A549 (cell line): ENCODE measurements at regions not wholly inside any gene's neighbourhood (a gene's known extent, or its start where the extent isn't known, plus 50 kb on each side); places are given as distances from the start of the nearest gene placed in this dataset.

Source experiments
- ATAC-seq, 2 experiments: fragments of 200-7000 bp in 1 of 2; fragments of >200 bp in 1 of 2; cut with Nextera tagmentation in 1 of 2; cut with Tn5 transposase in 1 of 2; 3 replicates each; pipeline versions ENCODE4 v1.8.0 to v1.9.1; 2018 to 2020; ENCODE audit warnings: mild to moderate bottlenecking in 1 of 2, moderate library complexity in 1 of 2
- CTCF ChIA-PET: fragments of 300-600 bp; sonication (Branson Sonifier 250); formaldehyde crosslinking; extraction: SDS; loops from one replicate; lab custom pipeline; 2021; ENCODE audit warnings: antibody characterized with exemption, inconsistent platforms; lab: Yijun Ruan, JAX
- POLR2A ChIA-PET: fragments of 350-600 bp; formaldehyde crosslinking; extraction: SDS; loops from one replicate; lab custom pipeline; 2021; ENCODE audit warnings: antibody characterized with exemption, inconsistent platforms; lab: Yijun Ruan, JAX
- DNase-seq, 2 experiments: peaks; one replicate each; pipeline versions ENCODE4 v3.0.0 to v3.0.0-alpha.2; 2011 to 2016; ENCODE audit warnings: low read depth in 1 of 2, low spot score in 1 of 2
- FAIRE-seq: peaks from 2 replicates; lab custom pipeline; 2011; peaks lifted over from hg19 to GRCh38; lab: Jason Lieb, UNC
- H3K27ac ChIP-seq, 2 experiments: fragments of >200 bp; sonication (Bioruptor Twin); formaldehyde crosslinking; 3 replicates each; pipeline ENCODE4 v1.5.1; 2016 to 2017
- H3K4me1 ChIP-seq: fragments of >200 bp; sonication (Bioruptor Twin); formaldehyde crosslinking; 3 replicates; pipeline ENCODE4 v1.6.1; 2016
- H3K4me2 ChIP-seq: fragments of >200 bp; sonication (Bioruptor Twin); formaldehyde crosslinking; 3 replicates; pipeline ENCODE4 v1.6.1; 2016
- H3K4me3 ChIP-seq: fragments of >200 bp; sonication (Bioruptor Twin); formaldehyde crosslinking; 3 replicates; pipeline ENCODE4 v1.5.1; 2016
- H3K9me3 ChIP-seq: fragments of >200 bp; sonication (Bioruptor Twin); formaldehyde crosslinking; 3 replicates; pipeline ENCODE4 v1.6.1; 2016
- BHLHE40 ChIP-seq: IDR thresholded peaks from 2 replicates; pipeline ENCODE4 v1.6.1; 2012; ENCODE audit warnings: low read depth, low read length, inconsistent platforms
- CBX2 ChIP-seq: fragments of 200-600 bp; sonication (generic); IDR thresholded peaks from 2 replicates; pipeline ENCODE4 v1.6.1; 2016; ENCODE audit warnings: low read depth, mild to moderate bottlenecking, borderline replicate concordance
- CEBPB ChIP-seq, 2 experiments: fragments of >200 bp in 1 of 2; sonication (Bioruptor Twin) in 1 of 2; formaldehyde crosslinking in 1 of 2; IDR thresholded peaks; 2 replicates each; pipeline ENCODE4 v1.6.1; 2012 to 2016
- EHF ChIP-seq: fragments of 250-450 bp; sonication (Bioruptor Pico); IDR thresholded peaks from 2 replicates; pipeline ENCODE4 v1.5.0; 2020; ENCODE audit warnings: mild to moderate bottlenecking
- EHMT2 ChIP-seq: fragments of 200-600 bp; sonication (generic); IDR thresholded peaks from 2 replicates; pipeline ENCODE4 v1.6.1; 2016; ENCODE audit warnings: antibody characterized with exemption, low read depth, mild to moderate bottlenecking, moderate library complexity
- FOSB ChIP-seq: fragments of 250-450 bp; sonication (Bioruptor Pico); IDR thresholded peaks from 2 replicates; pipeline ENCODE4 v1.5.0; 2020; ENCODE audit warnings: mild to moderate bottlenecking, moderate library complexity
- FOXS1 ChIP-seq: fragments of 250-450 bp; sonication (Bioruptor Pico); IDR thresholded peaks from 2 replicates; pipeline ENCODE4 v1.5.0; 2020; ENCODE audit warnings: mild to moderate bottlenecking, moderate library complexity
- HDAC2 ChIP-seq: fragments of 200-600 bp; sonication (generic); IDR thresholded peaks from 2 replicates; pipeline ENCODE4 v1.6.1; 2016
- HEYL ChIP-seq: fragments of 250-450 bp; sonication (Bioruptor Pico); IDR thresholded peaks from 2 replicates; pipeline ENCODE4 v1.8.0; 2021; ENCODE audit warnings: mild to moderate bottlenecking, moderate library complexity
- HOXA7 ChIP-seq: fragments of 250-450 bp; sonication (Bioruptor Pico); IDR thresholded peaks from 2 replicates; pipeline ENCODE4 v1.5.0; 2020; ENCODE audit warnings: mild to moderate bottlenecking, moderate library complexity
- HOXB13 ChIP-seq: fragments of 250-450 bp; sonication (Bioruptor Pico); IDR thresholded peaks from 2 replicates; pipeline ENCODE4 v1.5.0; 2020; ENCODE audit warnings: low read depth, mild to moderate bottlenecking, moderate library complexity
- JUN ChIP-seq, 2 experiments: fragments of >200 bp; sonication (Bioruptor Twin); formaldehyde crosslinking; IDR thresholded peaks; 2 replicates in 1 of 2; 3 replicates in 1 of 2; pipeline ENCODE4 v1.6.1; 2016 to 2017
- JUNB ChIP-seq: fragments of >200 bp; sonication (Bioruptor Twin); formaldehyde crosslinking; IDR thresholded peaks from 2 replicates; pipeline ENCODE4 v1.6.1; 2016
- KDM1A ChIP-seq: fragments of 200-600 bp; sonication (generic); IDR thresholded peaks from 2 replicates; pipeline ENCODE4 v1.6.1; 2016; ENCODE audit warnings: low read depth, mild to moderate bottlenecking
- KDM5A ChIP-seq: fragments of 200-600 bp; sonication (generic); IDR thresholded peaks from 2 replicates; pipeline ENCODE4 v1.6.1; 2016; ENCODE audit warnings: antibody characterized with exemption, mild to moderate bottlenecking
- NPAS2 ChIP-seq: fragments of 250-450 bp; sonication (Bioruptor Pico); IDR thresholded peaks from 2 replicates; pipeline ENCODE4 v1.8.0; 2022; ENCODE audit warnings: mild to moderate bottlenecking, moderate library complexity, borderline replicate concordance
- POLR2A ChIP-seq: IDR thresholded peaks from 2 replicates; pipeline ENCODE4 v1.6.1; 2012; ENCODE audit warnings: mild to moderate bottlenecking, low read length
- POLR2AphosphoS2 ChIP-seq: conservative IDR thresholded peaks from 2 replicates; pipeline ENCODE4 v1.6.1; 2012; ENCODE audit warnings: low read length, improper control_type of control experiment, inconsistent platforms
- TFCP2L1 ChIP-seq: fragments of 250-450 bp; sonication (Bioruptor Pico); IDR thresholded peaks from 2 replicates; pipeline ENCODE4 v1.5.0; 2021; ENCODE audit warnings: mild to moderate bottlenecking
- ZC3H11A ChIP-seq: fragments of 450-650 bp; IDR thresholded peaks from 2 replicates; pipeline ENCODE4 v1.6.1; 2014; ENCODE audit warnings: antibody characterized with exemption, mild to moderate bottlenecking
- ZFP36 ChIP-seq: fragments of 450-650 bp; IDR thresholded peaks from 2 replicates; pipeline ENCODE4 v1.6.1; 2014; ENCODE audit warnings: borderline replicate concordance; ENCODE audit not compliant: partially characterized antibody
- ZNF302 ChIP-seq: fragments of 250-450 bp; sonication (Bioruptor Pico); IDR thresholded peaks from 2 replicates; pipeline ENCODE4 v1.9.0; 2021; ENCODE audit warnings: inconsistent platforms, mild to moderate bottlenecking, moderate library complexity
- WGBS: methylation state at CpG from one replicate; pipeline ENCODE4 v1.1.6; 2017; ENCODE audit errors: missing lambda C conversion rate; 5-methylcytosine and 5-hydroxymethylcytosine counted together
- TF ChIP-seq, protein P1 (sequence below): fragments of 200-600 bp; sonication (generic); IDR thresholded peaks from 2 replicates; pipeline ENCODE4 v1.6.1; 2016; ENCODE audit warnings: antibody characterized with exemption, mild to moderate bottlenecking, moderate library complexity
- TF ChIP-seq, protein P2 (sequence below): IDR thresholded peaks from 2 replicates; pipeline ENCODE4 v1.6.1; 2012
- TF ChIP-seq, protein P3 (sequence below): fragments of 450-650 bp; IDR thresholded peaks from 2 replicates; pipeline ENCODE4 v1.6.1; 2014; ENCODE audit warnings: antibody characterized with exemption
- TF ChIP-seq, protein P4 (sequence below): IDR thresholded peaks from 2 replicates; pipeline ENCODE4 v1.6.1; 2012; ENCODE audit warnings: low read depth, borderline replicate concordance
- TF ChIP-seq, protein P5 (sequence below): fragments of >200 bp; sonication (Bioruptor Twin); formaldehyde crosslinking; IDR thresholded peaks from 2 replicates; pipeline ENCODE4 v1.6.1; 2016

DNA sequence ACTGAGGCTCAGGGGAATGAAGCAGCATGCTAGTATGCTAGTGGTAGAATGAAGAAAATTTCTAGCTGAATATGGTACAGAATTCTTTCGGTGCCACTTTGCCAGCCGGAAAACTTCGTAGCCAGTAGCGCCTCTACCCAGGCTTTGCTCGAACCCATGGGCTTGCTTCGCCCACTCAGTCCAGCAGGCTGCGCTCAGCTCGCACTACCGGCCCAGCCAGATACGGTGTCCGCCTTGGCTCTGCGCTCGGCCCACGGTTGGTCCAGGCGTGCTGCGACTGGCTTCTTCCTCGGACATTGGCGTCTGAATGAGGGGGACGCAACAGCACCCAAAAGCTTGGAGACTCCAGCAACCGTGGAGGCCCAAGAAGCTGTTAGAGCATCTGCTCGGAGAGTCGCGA is 372.5 kb upstream of the CDH8 start:
- TF ChIP-seq ZNF302 (no peak), CBX2 (no peak), POLR2AphosphoS2 (no peak), TFCP2L1 (CRISPR knock-in tag) (no peak), KDM1A (no peak), HOXA7 (no peak), FOXS1 (CRISPR knock-in tag) (no peak), KDM5A (no peak)
- Histone ChIP-seq H3K4me3 (no peak overlapping the region), H3K4me2 (no peak overlapping the region), H3K9me3 (no peaks in the 10 kb centered on the region), H3K27ac (no peak overlapping the region), H3K4me1 (no peaks in the 10 kb centered on the region)
- FAIRE-seq (no peak), ATAC-seq (no peak), DNase-seq (no peak)
- ChIA-PET CTCF (no interaction called here), POLR2A (no interaction called here)
- 79% methylated on average over 22 of the region's 23 CpGs for WGBS

DNA sequence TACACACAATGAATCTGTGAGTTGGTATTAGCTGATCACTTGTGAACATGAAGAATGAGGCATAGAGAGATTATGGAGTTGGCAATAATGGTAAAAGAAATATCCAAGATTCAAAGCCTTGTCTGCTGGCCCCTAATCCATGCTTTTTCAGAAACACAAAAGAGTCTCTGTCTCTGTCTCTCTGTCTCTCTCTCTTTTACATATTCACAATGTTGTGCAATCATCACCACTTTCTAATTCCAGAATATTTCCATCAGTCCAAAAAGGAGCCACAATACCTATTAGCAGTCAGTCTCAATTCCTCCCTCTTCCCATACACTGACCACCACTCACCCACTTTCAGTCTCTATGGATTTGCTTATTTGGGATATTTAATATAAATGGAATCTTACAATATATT is 370.1 kb upstream of the CDH8 start:
- no peaks in the 10 kb centered on the region for H3K9me3 ChIP-seq
- no peak overlapping the region for H3K27ac ChIP-seq
- TF ChIP-seq BHLHE40, result no peak
- TF ChIP-seq, protein P1, sequence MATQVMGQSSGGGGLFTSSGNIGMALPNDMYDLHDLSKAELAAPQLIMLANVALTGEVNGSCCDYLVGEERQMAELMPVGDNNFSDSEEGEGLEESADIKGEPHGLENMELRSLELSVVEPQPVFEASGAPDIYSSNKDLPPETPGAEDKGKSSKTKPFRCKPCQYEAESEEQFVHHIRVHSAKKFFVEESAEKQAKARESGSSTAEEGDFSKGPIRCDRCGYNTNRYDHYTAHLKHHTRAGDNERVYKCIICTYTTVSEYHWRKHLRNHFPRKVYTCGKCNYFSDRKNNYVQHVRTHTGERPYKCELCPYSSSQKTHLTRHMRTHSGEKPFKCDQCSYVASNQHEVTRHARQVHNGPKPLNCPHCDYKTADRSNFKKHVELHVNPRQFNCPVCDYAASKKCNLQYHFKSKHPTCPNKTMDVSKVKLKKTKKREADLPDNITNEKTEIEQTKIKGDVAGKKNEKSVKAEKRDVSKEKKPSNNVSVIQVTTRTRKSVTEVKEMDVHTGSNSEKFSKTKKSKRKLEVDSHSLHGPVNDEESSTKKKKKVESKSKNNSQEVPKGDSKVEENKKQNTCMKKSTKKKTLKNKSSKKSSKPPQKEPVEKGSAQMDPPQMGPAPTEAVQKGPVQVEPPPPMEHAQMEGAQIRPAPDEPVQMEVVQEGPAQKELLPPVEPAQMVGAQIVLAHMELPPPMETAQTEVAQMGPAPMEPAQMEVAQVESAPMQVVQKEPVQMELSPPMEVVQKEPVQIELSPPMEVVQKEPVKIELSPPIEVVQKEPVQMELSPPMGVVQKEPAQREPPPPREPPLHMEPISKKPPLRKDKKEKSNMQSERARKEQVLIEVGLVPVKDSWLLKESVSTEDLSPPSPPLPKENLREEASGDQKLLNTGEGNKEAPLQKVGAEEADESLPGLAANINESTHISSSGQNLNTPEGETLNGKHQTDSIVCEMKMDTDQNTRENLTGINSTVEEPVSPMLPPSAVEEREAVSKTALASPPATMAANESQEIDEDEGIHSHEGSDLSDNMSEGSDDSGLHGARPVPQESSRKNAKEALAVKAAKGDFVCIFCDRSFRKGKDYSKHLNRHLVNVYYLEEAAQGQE, result no peak
- no peak for TF ChIP-seq CBX2
- no peak for TF ChIP-seq HOXB13 (CRISPR knock-in tag)
- no peak for TF ChIP-seq HDAC2
- TF ChIP-seq EHF (CRISPR knock-in tag), result no peak
- TF ChIP-seq JUNB, result no peak
- no peak for TF ChIP-seq HEYL (CRISPR knock-in tag)
- CTCF ChIA-PET, result no interaction called here
- ATAC-seq (no peak), DNase-seq (no peak), FAIRE-seq (no peak)
- no peak overlapping the region for H3K4me2 ChIP-seq
- POLR2A ChIA-PET, result no interaction called here
- H3K4me1 ChIP-seq, result no peaks in the 10 kb centered on the region
- no peak overlapping the region for H3K4me3 ChIP-seq

DNA sequence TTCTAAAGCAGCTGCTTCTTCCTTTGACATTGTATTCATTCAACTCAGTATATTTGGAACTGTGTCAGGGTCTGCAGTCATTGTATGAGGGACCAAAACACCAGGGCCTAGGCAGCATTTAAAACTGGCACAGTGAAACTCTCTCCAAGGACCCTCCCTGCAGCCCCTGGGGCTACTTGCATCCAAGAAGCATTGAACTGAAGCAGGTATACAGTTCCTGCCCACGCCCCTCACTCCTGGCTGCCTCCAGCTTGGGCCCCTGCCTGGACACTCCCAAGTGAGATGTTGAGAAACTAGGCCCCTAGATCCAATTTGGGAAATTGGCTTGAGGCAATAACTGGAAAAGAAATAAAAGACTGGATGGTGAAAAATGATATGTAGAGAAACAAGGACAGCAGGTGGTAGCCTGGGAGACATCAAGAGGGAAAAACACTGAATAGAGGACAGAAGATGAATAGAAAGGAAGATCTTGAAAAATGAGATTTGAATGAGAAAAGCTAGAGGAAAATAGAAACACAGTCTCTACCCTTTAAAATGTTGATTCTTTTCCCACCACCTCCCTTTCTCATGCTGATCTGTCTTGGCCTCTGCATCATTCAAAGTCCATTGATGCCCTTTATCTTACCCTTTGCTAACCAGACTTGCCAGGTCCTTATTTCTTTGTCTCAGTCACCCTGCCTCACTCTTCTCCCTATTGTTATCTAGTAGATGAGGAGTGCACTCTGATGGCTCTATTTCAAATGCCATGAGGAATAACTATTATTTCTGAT is 368.8 kb upstream of the CDH8 start:
- Histone ChIP-seq H3K4me3 (no peak overlapping the region), H3K4me1 (no peaks in the 10 kb centered on the region), H3K4me2 (no peak overlapping the region), H3K9me3 (no peaks in the 10 kb centered on the region), H3K27ac (no peak overlapping the region)
- no peak for ATAC-seq
- no peak for FAIRE-seq
- ChIA-PET POLR2A (no interaction called here), CTCF (no interaction called here)
- WGBS, result 0% methylated on average over 1 of the region's 1 CpG
- DNase-seq, result no peak
- TF ChIP-seq, protein P1, result no peak
- TF ChIP-seq CEBPB (IDR thresholded peaks at IDR 0.05) (no peak), POLR2A (no peak), NPAS2 (CRISPR knock-in tag) (no peak), EHMT2 (no peak), ZFP36 (no peak), HOXA7 (no peak), JUN (IDR thresholded peaks at IDR 0.05) (no peak), ZC3H11A (no peak), FOSB (CRISPR knock-in tag) (no peak), CBX2 (no peak), HEYL (CRISPR knock-in tag) (no peak)
- TF ChIP-seq, protein P2, sequence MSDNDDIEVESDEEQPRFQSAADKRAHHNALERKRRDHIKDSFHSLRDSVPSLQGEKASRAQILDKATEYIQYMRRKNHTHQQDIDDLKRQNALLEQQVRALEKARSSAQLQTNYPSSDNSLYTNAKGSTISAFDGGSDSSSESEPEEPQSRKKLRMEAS, result no peak
- TF ChIP-seq, protein P3, sequence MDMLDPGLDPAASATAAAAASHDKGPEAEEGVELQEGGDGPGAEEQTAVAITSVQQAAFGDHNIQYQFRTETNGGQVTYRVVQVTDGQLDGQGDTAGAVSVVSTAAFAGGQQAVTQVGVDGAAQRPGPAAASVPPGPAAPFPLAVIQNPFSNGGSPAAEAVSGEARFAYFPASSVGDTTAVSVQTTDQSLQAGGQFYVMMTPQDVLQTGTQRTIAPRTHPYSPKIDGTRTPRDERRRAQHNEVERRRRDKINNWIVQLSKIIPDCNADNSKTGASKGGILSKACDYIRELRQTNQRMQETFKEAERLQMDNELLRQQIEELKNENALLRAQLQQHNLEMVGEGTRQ, result no peak
- TF ChIP-seq, protein P4, sequence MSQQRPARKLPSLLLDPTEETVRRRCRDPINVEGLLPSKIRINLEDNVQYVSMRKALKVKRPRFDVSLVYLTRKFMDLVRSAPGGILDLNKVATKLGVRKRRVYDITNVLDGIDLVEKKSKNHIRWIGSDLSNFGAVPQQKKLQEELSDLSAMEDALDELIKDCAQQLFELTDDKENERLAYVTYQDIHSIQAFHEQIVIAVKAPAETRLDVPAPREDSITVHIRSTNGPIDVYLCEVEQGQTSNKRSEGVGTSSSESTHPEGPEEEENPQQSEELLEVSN, result no peak
- TF ChIP-seq, protein P5, sequence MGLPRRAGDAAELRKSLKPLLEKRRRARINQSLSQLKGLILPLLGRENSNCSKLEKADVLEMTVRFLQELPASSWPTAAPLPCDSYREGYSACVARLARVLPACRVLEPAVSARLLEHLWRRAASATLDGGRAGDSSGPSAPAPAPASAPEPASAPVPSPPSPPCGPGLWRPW, result no peak
